ENCODE measurements at regions not wholly inside any gene's neighbourhood (a gene's known extent, or its start where the extent isn't known, plus 50 kb on each side); places are given as distances from the start of the nearest gene placed in this dataset.

- TF ChIP-seq PBX3 (IDR thresholded peaks at IDR 0.05) (peak; percentile 81), REST (IDR thresholded peaks at IDR 0.05; ENCODE audit: low read depth, low read length) (no peak), MEF2A (IDR thresholded peaks at IDR 0.05; ENCODE audit: borderline replicate concordance, low read depth) (no peak), NRF1 (IDR thresholded peaks at IDR 0.05; ENCODE audit: low read depth, low read length) (no peak)
Measured at GRCh38 chr2:150133623-150134022, 353.8 kb downstream of the RND3 start (continued).

GRCh38 chr2:150129921-150130575 lies 357.4 kb downstream of the RND3 start:
- peaks cover 12 to 24% of the 10 kb centered on the region in 2 experiments; a peak in 3 of 4 replicates for H3K4me1 ChIP-seq (ENCODE audit: control insufficient read depth in 1 of 2, insufficient read depth in 2 of 2, low read depth in 1 of 2, low read length in 1 of 2)

More at GRCh38 chr2:150129921-150130575, 357.4 kb downstream of the RND3 start:
- no peak overlapping the region for H3K27ac ChIP-seq (ENCODE audit: low read depth in 2 of 2, low read length in 1 of 2)
- no peak overlapping the region for H3K9ac ChIP-seq
- no peak overlapping the region for H2AFZ ChIP-seq (ENCODE audit: low read depth)
- H3K4me2 ChIP-seq: no peak overlapping the region
- H3K79me2 ChIP-seq (ENCODE audit: insufficient read depth): no peaks in the 10 kb centered on the region
- ChIA-PET CTCF (no interaction called here), POLR2A (no interaction called here)
- no peak overlapping the region for H3K4me3 ChIP-seq (ENCODE audit: low read depth in 2 of 2, low read length in 1 of 2)
- no peaks in the 10 kb centered on the region for H4K20me1 ChIP-seq (ENCODE audit: insufficient read depth)
- TF ChIP-seq RXRA (IDR thresholded peaks at IDR 0.05; ENCODE audit: borderline replicate concordance, low read depth) (no peak), USF1 (IDR thresholded peaks at IDR 0.05; ENCODE audit: borderline replicate concordance, low read depth) (no peak), JUND (IDR thresholded peaks at IDR 0.05) (no peak), FOSL2 (IDR thresholded peaks at IDR 0.05; ENCODE audit: borderline replicate concordance, low read depth) (no peak), CTCF (IDR thresholded peaks at IDR 0.05) (no peak), YY1 (IDR thresholded peaks at IDR 0.05; ENCODE audit: low read depth) (no peak), TCF12 (IDR thresholded peaks at IDR 0.05) (no peak)
- H3K27me3 ChIP-seq (ENCODE audit: insufficient read depth): no peaks in the 10 kb centered on the region
- DNase-seq: no peak
- no peaks in the 10 kb centered on the region for H3K36me3 ChIP-seq (replicated peaks in 1 of 2; ENCODE audit: control insufficient read depth in 1 of 2, insufficient read depth in 2 of 2, low read length in 1 of 2)
- no peaks in the 10 kb centered on the region for H3K9me2 ChIP-seq
- H3F3A ChIP-seq (replicated peaks; ENCODE audit: insufficient read depth): peaks cover 21% of the 10 kb centered on the region
- 85% methylated on average over 5 of the region's 5 CpGs for WGBS (ENCODE audit: low lambda C conversion rate)
- no peaks in the 10 kb centered on the region for H3K9me3 ChIP-seq
